Common myeloid progenitor, CD34-positive (primary cell): ENCODE measurements at regions not wholly inside any gene's neighbourhood (a gene's known extent, or its start where the extent isn't known, plus 50 kb on each side); places are given as distances from the start of the nearest gene placed in this dataset.

ENCODE experiments used
- CTCF ChIA-PET: fragments of 350-600 bp; sonication (Branson Sonifier 250); formaldehyde crosslinking; loops from one replicate; lab custom pipeline; 2021; ENCODE audit warnings: antibody characterized with exemption; lab: Charles Lee
- POLR2A ChIA-PET: fragments of 350-600 bp; sonication (Branson Sonifier 250); formaldehyde crosslinking; loops from one replicate; lab custom pipeline; 2021; ENCODE audit warnings: antibody characterized with exemption; lab: Charles Lee
- DNase-seq, 3 donors: peaks; one replicate each; pipeline versions ENCODE4 v3.0.0 to v3.0.0-alpha.2; 2013
- H3K27ac ChIP-seq, 2 experiments: 1 replicate in 1 of 2; 2 replicates in 1 of 2; pipeline ENCODE4 v1.7.0; 2013; ENCODE audit warnings: inconsistent platforms in 2 of 2, low read length in 2 of 2, mild to moderate bottlenecking in 2 of 2, low read depth in 1 of 2, moderate library complexity in 1 of 2; ENCODE audit not compliant: severe bottlenecking in 2 of 2, insufficient read depth in 1 of 2, poor library complexity in 1 of 2
- H3K27me3 ChIP-seq, 5 experiments: replicated peaks in 2 of 5; 1 replicate in 3 of 5; 2 replicates in 2 of 5; pipeline versions ENCODE4 v1.6.1 to v1.7.0; 2013; ENCODE audit warnings: low read length in 4 of 5, mild to moderate bottlenecking in 2 of 5, moderate library complexity in 2 of 5, inconsistent platforms in 1 of 5; ENCODE audit not compliant: insufficient read depth in 5 of 5, control insufficient read depth in 4 of 5
- H3K36me3 ChIP-seq, 4 experiments: 1 replicate in 2 of 4; 2 replicates in 2 of 4; pipeline versions ENCODE4 v1.6.1 to v1.7.0; 2013; ENCODE audit warnings: low read length in 3 of 4, control low read depth in 1 of 4, mild to moderate bottlenecking in 1 of 4; ENCODE audit not compliant: control insufficient read depth in 4 of 4, insufficient read depth in 4 of 4
- H3K4me1 ChIP-seq, 4 experiments: 1 replicate in 3 of 4; 2 replicates in 1 of 4; pipeline versions ENCODE4 v1.6.1 to v1.7.1; 2013; ENCODE audit warnings: low read length in 3 of 4, mild to moderate bottlenecking in 3 of 4, control low read depth in 1 of 4, inconsistent platforms in 1 of 4, moderate library complexity in 1 of 4; ENCODE audit not compliant: control insufficient read depth in 4 of 4, insufficient read depth in 4 of 4; ENCODE audit errors: control extremely low read depth in 1 of 4
- H3K4me3 ChIP-seq, 7 experiments: 1 replicate in 4 of 7; 2 replicates in 3 of 7; pipeline versions ENCODE4 v1.5.1 to v1.7.0; 2013; ENCODE audit warnings: mild to moderate bottlenecking in 7 of 7, low read length in 6 of 7, moderate library complexity in 6 of 7, inconsistent platforms in 2 of 7, low read depth in 2 of 7, control low read depth in 1 of 7; ENCODE audit not compliant: insufficient read depth in 4 of 7, control insufficient read depth in 1 of 7; ENCODE audit errors: extremely low read depth in 1 of 7
- H3K9me3 ChIP-seq, 5 experiments: 1 replicate in 4 of 5; 2 replicates in 1 of 5; pipeline versions ENCODE4 v1.6.1 to v1.7.1; 2013; ENCODE audit warnings: low read length in 4 of 5, mild to moderate bottlenecking in 2 of 5, inconsistent platforms in 1 of 5, low read depth in 1 of 5, moderate library complexity in 1 of 5; ENCODE audit not compliant: control insufficient read depth in 4 of 5, insufficient read depth in 2 of 5; ENCODE audit errors: control extremely low read depth in 1 of 5
- WGBS: methylation state at CpG from one replicate; pipeline ENCODE4 v1.1.5; 2013; ENCODE audit not compliant: insufficient coverage; 5-methylcytosine and 5-hydroxymethylcytosine counted together

- 92% methylated on average over 3 of the region's 4 CpGs for WGBS
- no peaks in the 10 kb centered on the region for H3K4me1 ChIP-seq
- no peak for DNase-seq
- ChIA-PET CTCF (no interaction called here), POLR2A (no interaction called here)
- no peaks in the 10 kb centered on the region for H3K36me3 ChIP-seq
- no peak overlapping the region for H3K4me3 ChIP-seq
- no peak overlapping the region for H3K27ac ChIP-seq
- H3K9me3 ChIP-seq, result peaks cover 0 to 31% (median 0%) of the 10 kb centered on the region in 5 experiments
- H3K27me3 ChIP-seq, result peaks cover 0 to 2% (median 0%) of the 10 kb centered on the region in 5 experiments
Measured at GRCh38 chr15:93268066-93268465, 179.1 kb upstream of the RGMA start.

DNA sequence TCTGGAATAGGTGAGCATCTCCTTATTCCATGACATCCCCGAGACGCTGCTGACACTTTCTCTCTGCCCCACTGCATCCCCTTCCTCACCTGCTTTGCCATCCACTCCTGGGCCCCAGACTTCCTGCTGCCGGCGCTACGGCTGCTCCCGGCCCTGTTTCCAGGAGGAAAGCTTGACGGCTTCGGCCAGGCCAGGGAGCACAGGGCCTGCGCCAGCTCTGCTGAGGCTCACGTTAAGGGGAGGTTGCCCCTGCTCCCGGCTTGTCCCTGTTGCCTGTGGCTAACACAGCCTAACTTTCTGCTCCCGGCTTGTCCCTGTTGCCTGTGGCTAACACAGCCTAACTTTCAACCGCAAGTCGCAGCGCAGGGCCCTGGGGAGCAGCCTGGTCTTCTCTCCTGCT is 177.3 kb upstream of the RGMA start:
- H3K27ac ChIP-seq, result no peak overlapping the region
- H3K4me3 ChIP-seq, result no peak overlapping the region
- H3K36me3 ChIP-seq, result no peaks in the 10 kb centered on the region
- WGBS, result 98% methylated on average over 11 of the region's 15 CpGs
- H3K4me1 ChIP-seq, result no peaks in the 10 kb centered on the region
- ChIA-PET CTCF (no interaction called here), POLR2A (no interaction called here)
- peaks cover 0 to 2% (median 0%) of the 10 kb centered on the region in 5 experiments for H3K27me3 ChIP-seq
- peaks cover 0 to 26% (median 0%) of the 10 kb centered on the region in 5 experiments for H3K9me3 ChIP-seq
- no peak for DNase-seq

GRCh38 chr15:93265111-93265556 is 176.1 kb upstream of the RGMA start:
- DNase-seq, result no peak
- no peaks in the 10 kb centered on the region for H3K4me1 ChIP-seq
- WGBS, result 98% methylated on average over 5 of the region's 7 CpGs
- CTCF ChIA-PET, result no interaction called here
- H3K27ac ChIP-seq, result no peak overlapping the region
- H3K36me3 ChIP-seq, result no peaks in the 10 kb centered on the region
- POLR2A ChIA-PET, result no interaction called here
- H3K4me3 ChIP-seq, result no peak overlapping the region
- peaks cover 0 to 2% (median 0%) of the 10 kb centered on the region in 5 experiments for H3K27me3 ChIP-seq
- peaks cover 0 to 17% (median 0%) of the 10 kb centered on the region in 5 experiments for H3K9me3 ChIP-seq

GRCh38 chr15:93261845-93262244 is 172.8 kb upstream of the RGMA start:
- Histone ChIP-seq H3K4me1 (peaks cover 0 to 6% (median 0%) of the 10 kb centered on the region in 4 experiments), H3K27ac (no peak overlapping the region), H3K9me3 (peaks cover 0 to 7% (median 0%) of the 10 kb centered on the region in 5 experiments), H3K36me3 (no peaks in the 10 kb centered on the region), H3K27me3 (peaks cover 0 to 2% (median 0%) of the 10 kb centered on the region in 5 experiments), H3K4me3 (no peak overlapping the region)
- ChIA-PET CTCF (no interaction called here), POLR2A (no interaction called here)
- whole genome bisulfite sequencing, result 93% methylated on average over 4 of the region's 4 CpGs
- no peak for DNase-seq

- ChIA-PET POLR2A (no interaction called here), CTCF (interaction anchor here (1.1 kb wide), 1 partner anchor 26 kb away, joined by 3 read pairs; no protein-coding TSS in a partner anchor)
- DNase-seq, result no peak
Measured at GRCh38 chr15:93257920-93258319, 168.9 kb upstream of the RGMA start.

GRCh38 chr15:93253681-93254080 is 164.7 kb upstream of the RGMA start:
- no peak for DNase-seq
- ChIA-PET CTCF (no interaction called here), POLR2A (no interaction called here)
- peaks cover 0 to 2% (median 0%) of the 10 kb centered on the region in 4 experiments for H3K4me1 ChIP-seq
- H3K27ac ChIP-seq, result no peak overlapping the region
- no peak overlapping the region for H3K4me3 ChIP-seq
- no peaks in the 10 kb centered on the region for H3K27me3 ChIP-seq
- H3K36me3 ChIP-seq, result no peaks in the 10 kb centered on the region
- whole genome bisulfite sequencing, result 95% methylated on average over 3 of the region's 3 CpGs
- no peaks in the 10 kb centered on the region for H3K9me3 ChIP-seq

More at GRCh38 chr15:93257920-93258319, 168.9 kb upstream of the RGMA start:
- no peak overlapping the region for H3K27ac ChIP-seq
- H3K9me3 ChIP-seq, result no peaks in the 10 kb centered on the region
- H3K4me3 ChIP-seq, result no peak overlapping the region
- no peaks in the 10 kb centered on the region for H3K27me3 ChIP-seq
- 91% methylated on average over 3 of the region's 3 CpGs for WGBS
- peaks cover 0 to 6% (median 0%) of the 10 kb centered on the region in 4 experiments for H3K4me1 ChIP-seq
- no peaks in the 10 kb centered on the region for H3K36me3 ChIP-seq

DNA sequence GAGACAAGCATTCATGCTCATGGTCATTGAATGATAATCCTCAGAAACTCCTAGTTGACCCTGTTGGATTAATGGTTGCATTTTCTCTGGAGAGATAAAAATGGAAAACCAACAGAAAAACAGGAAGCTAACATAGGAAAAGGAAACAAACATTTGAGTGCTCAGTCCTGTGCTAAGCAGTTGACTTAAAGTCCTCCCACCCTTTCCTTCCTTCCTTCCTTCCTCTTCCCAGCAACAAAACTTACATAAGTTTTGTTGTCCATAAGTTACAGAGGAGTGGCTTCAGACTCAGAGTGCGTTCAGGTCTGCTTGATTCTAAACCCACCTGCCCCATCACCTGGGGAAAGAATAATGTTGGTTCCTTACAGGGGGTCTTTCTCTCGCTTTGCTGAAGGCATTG is 163.8 kb upstream of the RGMA start:
- ChIA-PET POLR2A (no interaction called here), CTCF (no interaction called here)
- no CpG with 5 or more reads among the region's 2 CpGs for WGBS
- no peaks in the 10 kb centered on the region for H3K27me3 ChIP-seq
- no peak overlapping the region for H3K27ac ChIP-seq
- no peaks in the 10 kb centered on the region for H3K36me3 ChIP-seq
- no peaks in the 10 kb centered on the region for H3K4me1 ChIP-seq
- no peaks in the 10 kb centered on the region for H3K9me3 ChIP-seq
- H3K4me3 ChIP-seq, result no peak overlapping the region
- DNase-seq, result no peak
